Progenitor cell of endocrine pancreas (in vitro differentiated cells): ENCODE measurements at regions not wholly inside any gene's neighbourhood (a gene's known extent, or its start where the extent isn't known, plus 50 kb on each side); places are given as distances from the start of the nearest gene placed in this dataset.

Source experiments
- DNase-seq: peaks from one replicate; pipeline ENCODE4 v3.0.0; 2021; ENCODE audit warnings: low spot score; ENCODE audit not compliant: unreplicated experiment
- H3K27ac Mint-ChIP-seq: 2 replicates; pipeline ENCODE4 v1.8.0; 2021; ENCODE audit warnings: mild to moderate bottlenecking, moderate library complexity, mixed read lengths
- H3K27me3 Mint-ChIP-seq: 2 replicates; pipeline ENCODE4 v1.8.0; 2021; ENCODE audit warnings: mixed read lengths
- H3K36me3 Mint-ChIP-seq: 2 replicates; pipeline ENCODE4 v1.8.0; 2022; ENCODE audit warnings: mixed read lengths; ENCODE audit not compliant: insufficient read depth
- H3K4me1 Mint-ChIP-seq: 2 replicates; pipeline ENCODE4 v1.8.0; 2021; ENCODE audit warnings: low read depth, mixed read lengths
- H3K4me3 Mint-ChIP-seq: 2 replicates; pipeline ENCODE4 v1.8.0; 2021; ENCODE audit warnings: low read depth, mild to moderate bottlenecking, moderate library complexity, mixed read lengths
- H3K9me3 Mint-ChIP-seq: 2 replicates; pipeline ENCODE4 v1.8.0; 2021; ENCODE audit warnings: low read depth, mixed read lengths
- TF ChIP-seq, protein P1 (sequence below): fragments of 200-600 bp; sonication (generic); IDR thresholded peaks from one replicate; pipeline ENCODE4 v1.5.0; 2021; ENCODE audit warnings: antibody characterized with exemption, mild to moderate bottlenecking; ENCODE audit not compliant: unreplicated experiment

DNA sequence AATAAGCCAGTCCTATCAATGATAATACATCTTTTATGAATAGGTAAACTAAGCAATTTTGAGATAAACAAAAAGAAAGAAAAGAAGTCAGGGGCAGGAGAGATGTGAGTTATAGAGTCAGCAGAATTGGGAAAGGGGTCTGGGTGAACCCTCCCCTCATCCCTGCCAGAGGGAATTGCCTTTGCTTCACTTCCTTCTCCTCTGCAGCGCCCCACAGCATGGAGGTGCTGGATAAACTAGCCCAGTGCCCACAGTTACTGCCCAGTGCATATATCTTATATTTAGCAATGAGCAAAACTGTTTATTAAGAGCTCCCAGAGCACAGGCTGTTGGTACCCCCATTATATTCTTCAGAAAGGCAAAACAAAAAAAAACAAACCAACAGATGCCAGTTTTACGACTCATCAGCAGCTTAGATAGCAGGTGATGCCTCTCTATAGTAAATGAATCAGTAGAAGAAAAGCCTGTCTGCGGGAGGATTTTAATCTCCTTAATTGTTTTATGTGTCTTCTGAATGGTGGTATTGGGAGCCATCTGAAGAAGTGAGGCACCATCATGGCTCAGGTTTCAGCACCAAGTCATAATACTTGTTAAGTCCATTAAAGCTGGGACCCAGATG lies 419.2 kb downstream of the EPM2A start:
- DNase-seq, result no peak
- H3K36me3 Mint-ChIP-seq, result no peaks in the 10 kb centered on the region
- peaks cover 11% of the 10 kb centered on the region for H3K4me1 Mint-ChIP-seq
- H3K9me3 Mint-ChIP-seq, result peaks cover 14% of the 10 kb centered on the region
- TF ChIP-seq, protein P1, sequence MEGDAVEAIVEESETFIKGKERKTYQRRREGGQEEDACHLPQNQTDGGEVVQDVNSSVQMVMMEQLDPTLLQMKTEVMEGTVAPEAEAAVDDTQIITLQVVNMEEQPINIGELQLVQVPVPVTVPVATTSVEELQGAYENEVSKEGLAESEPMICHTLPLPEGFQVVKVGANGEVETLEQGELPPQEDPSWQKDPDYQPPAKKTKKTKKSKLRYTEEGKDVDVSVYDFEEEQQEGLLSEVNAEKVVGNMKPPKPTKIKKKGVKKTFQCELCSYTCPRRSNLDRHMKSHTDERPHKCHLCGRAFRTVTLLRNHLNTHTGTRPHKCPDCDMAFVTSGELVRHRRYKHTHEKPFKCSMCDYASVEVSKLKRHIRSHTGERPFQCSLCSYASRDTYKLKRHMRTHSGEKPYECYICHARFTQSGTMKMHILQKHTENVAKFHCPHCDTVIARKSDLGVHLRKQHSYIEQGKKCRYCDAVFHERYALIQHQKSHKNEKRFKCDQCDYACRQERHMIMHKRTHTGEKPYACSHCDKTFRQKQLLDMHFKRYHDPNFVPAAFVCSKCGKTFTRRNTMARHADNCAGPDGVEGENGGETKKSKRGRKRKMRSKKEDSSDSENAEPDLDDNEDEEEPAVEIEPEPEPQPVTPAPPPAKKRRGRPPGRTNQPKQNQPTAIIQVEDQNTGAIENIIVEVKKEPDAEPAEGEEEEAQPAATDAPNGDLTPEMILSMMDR, result no peak
- no peak overlapping the region for H3K27ac Mint-ChIP-seq
- no peaks in the 10 kb centered on the region for H3K27me3 Mint-ChIP-seq
- no peak overlapping the region for H3K4me3 Mint-ChIP-seq

DNA sequence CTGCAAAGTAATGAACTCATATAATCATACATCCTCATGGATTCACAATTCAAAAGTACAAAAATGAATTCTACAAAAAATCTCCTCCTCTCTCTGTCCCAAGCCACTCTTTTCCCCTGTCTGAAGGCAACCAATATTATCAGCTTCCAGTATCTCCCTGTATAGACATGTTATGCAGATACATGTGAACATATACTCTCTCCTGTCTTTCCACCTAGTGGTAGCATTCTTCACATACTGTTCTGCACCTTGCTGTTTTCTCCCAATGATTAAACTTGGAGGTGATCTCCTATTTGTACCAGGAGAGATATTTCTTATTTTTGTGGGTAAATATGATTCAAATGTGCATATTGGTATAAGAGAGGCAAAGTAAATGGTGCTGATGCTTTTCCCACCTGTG lies 416.4 kb downstream of the EPM2A start:
- H3K4me3 Mint-ChIP-seq, result no peak overlapping the region
- H3K27ac Mint-ChIP-seq, result no peak overlapping the region
- no peak for DNase-seq

DNA sequence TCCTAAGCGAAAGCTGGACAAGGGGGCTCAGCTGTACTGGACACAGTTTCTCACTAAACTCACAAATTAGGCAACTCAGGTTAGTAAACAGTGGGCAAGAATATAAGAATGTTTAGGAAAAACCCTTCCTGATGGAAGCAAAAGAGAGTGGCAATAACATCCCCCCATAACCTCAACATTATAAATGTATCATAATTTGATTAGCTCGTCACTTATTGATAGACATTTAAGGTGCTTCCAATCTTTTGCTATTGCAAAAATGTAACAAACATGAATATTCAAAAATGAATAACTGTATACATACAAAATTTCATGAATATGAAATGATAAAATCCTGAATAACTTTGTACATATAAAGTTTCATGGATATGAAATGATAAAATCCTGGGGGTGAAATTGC lies 415.7 kb downstream of the EPM2A start:
- H3K27ac Mint-ChIP-seq, result no peak overlapping the region
- H3K4me3 Mint-ChIP-seq, result no peak overlapping the region
- no peaks in the 10 kb centered on the region for H3K36me3 Mint-ChIP-seq
- peaks cover 14% of the 10 kb centered on the region for H3K9me3 Mint-ChIP-seq
- TF ChIP-seq, protein P1, result no peak
- no peaks in the 10 kb centered on the region for H3K27me3 Mint-ChIP-seq
- DNase-seq, result no peak
- no peaks in the 10 kb centered on the region for H3K4me1 Mint-ChIP-seq

More for the DNA sequence above, 416.4 kb downstream of the EPM2A start:
- no peaks in the 10 kb centered on the region for H3K27me3 Mint-ChIP-seq
- no peaks in the 10 kb centered on the region for H3K36me3 Mint-ChIP-seq
- TF ChIP-seq, protein P1, result no peak
- no peaks in the 10 kb centered on the region for H3K4me1 Mint-ChIP-seq
- peaks cover 14% of the 10 kb centered on the region for H3K9me3 Mint-ChIP-seq

DNA sequence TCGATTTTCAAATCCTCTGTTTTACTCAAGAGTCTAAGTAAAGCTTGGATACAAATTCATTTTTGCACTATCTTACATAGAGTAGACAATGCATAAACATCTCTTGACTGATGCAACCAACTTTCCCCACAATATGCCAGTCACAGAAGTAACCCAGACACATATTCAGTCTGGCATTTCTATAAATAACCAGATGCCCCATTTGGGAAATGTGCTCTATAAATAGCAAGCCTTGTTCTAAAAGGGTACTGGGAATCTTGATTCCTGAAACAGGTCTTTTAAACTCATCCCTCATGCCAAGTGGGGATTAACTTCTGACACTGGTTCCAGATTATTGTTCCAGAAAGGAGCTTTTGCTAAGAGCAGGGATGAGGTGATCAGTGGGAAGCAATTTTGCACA lies 411.7 kb downstream of the EPM2A start:
- no peaks in the 10 kb centered on the region for H3K36me3 Mint-ChIP-seq
- no peak overlapping the region for H3K4me3 Mint-ChIP-seq
- no peaks in the 10 kb centered on the region for H3K4me1 Mint-ChIP-seq
- TF ChIP-seq, protein P1, result no peak
- no peaks in the 10 kb centered on the region for H3K27me3 Mint-ChIP-seq
- no peak for DNase-seq
- H3K9me3 Mint-ChIP-seq, result peaks cover 9% of the 10 kb centered on the region
- no peak overlapping the region for H3K27ac Mint-ChIP-seq

DNA sequence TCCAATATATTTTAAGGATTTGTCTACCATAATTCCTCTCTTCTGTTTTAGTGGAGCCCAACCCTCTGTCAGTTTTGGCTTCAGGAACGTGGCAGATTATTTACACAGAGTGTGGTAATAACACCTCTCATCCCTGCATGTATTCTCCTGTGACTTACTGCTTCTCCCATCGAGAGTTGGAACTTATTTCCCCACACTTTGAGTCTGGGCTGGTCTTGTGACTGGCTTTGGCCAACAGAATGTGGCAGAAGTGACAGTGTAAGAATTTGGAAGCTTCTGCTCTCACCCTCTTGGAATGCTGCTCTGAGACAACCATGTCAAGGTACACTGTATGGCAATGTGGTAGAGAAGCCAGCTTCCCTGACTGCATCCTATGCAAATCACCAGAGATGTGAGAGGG lies 407.7 kb downstream of the EPM2A start:
- Mint-ChIP-seq H3K9me3 (no peaks in the 10 kb centered on the region), H3K27me3 (no peaks in the 10 kb centered on the region), H3K4me3 (no peak overlapping the region), H3K36me3 (no peaks in the 10 kb centered on the region), H3K27ac (no peak overlapping the region), H3K4me1 (peaks cover 4% of the 10 kb centered on the region)
- TF ChIP-seq, protein P1, result no peak
- no peak for DNase-seq
